H1 (cell line): ENCODE measurements at regions not wholly inside any gene's neighbourhood (a gene's known extent, or its start where the extent isn't known, plus 50 kb on each side); places are given as distances from the start of the nearest gene placed in this dataset.

Experiments used
- ASH2L ChIP-seq: fragments of 200-600, 300-600 bp; sonication (generic); IDR thresholded peaks from one replicate; pipeline ENCODE4 v1.7.1; 2017; ENCODE audit warnings: low read length
- ATF2 ChIP-seq: IDR thresholded peaks from 2 replicates; pipeline ENCODE4 v1.6.1; 2012; ENCODE audit warnings: low read length, inconsistent platforms
- CBX5 ChIP-seq: fragments of 300-800, 300-1000 bp; sonication (generic); IDR thresholded peaks from 2 replicates; pipeline ENCODE4 v1.7.1; 2016; ENCODE audit warnings: antibody characterized with exemption, low read length, low read depth
- CTBP2 ChIP-seq: IDR thresholded peaks from 2 replicates; pipeline ENCODE4 v1.7.0; 2011; ENCODE audit warnings: borderline replicate concordance, mild to moderate bottlenecking, moderate library complexity, mixed read lengths, low read length; ENCODE audit not compliant: insufficient read depth, insufficient read length
- EZH2 ChIP-seq: fragments of 200-600 bp; sonication (generic); IDR thresholded peaks from 2 replicates; pipeline ENCODE4 v1.7.1; 2012; ENCODE audit warnings: low read depth, mild to moderate bottlenecking, moderate library complexity, low read length, inconsistent platforms; ENCODE audit not compliant: severe bottlenecking
- FOSL1 ChIP-seq: IDR thresholded peaks from 2 replicates; pipeline ENCODE4 v1.6.1; 2011; ENCODE audit warnings: mild to moderate bottlenecking, low read depth, low read length, moderate library complexity; ENCODE audit not compliant: insufficient read depth
- MAX ChIP-seq: IDR thresholded peaks from 2 replicates; pipeline ENCODE4 v1.6.1; 2012; ENCODE audit warnings: inconsistent platforms
- SP1 ChIP-seq: IDR thresholded peaks from 2 replicates; pipeline ENCODE4 v1.6.1; 2011; ENCODE audit warnings: low read depth, low read length
- TAF1 ChIP-seq: IDR thresholded peaks from 2 replicates; pipeline ENCODE4 v1.6.1; 2011; ENCODE audit warnings: mild to moderate bottlenecking, low read depth, low read length
- TBP ChIP-seq: IDR thresholded peaks from 2 replicates; pipeline ENCODE4 v1.6.1; 2011; ENCODE audit warnings: low read depth, low read length, improper control_type of control experiment
- ZNF274 ChIP-seq: IDR thresholded peaks from 2 replicates; pipeline ENCODE4 v1.7.0; 2012; ENCODE audit warnings: low read length, borderline replicate concordance; ENCODE audit errors: extremely low read depth

GRCh38 chr6:167691533-167692312, 135.0 kb upstream of the AFDN start (continued):
- TF ChIP-seq EZH2 (no peak), TBP (no peak), SP1 (no peak), CBX5 (no peak), TAF1 (no peak), ATF2 (no peak), FOSL1 (no peak), ZNF274 (no peak), MAX (no peak), CTBP2 (no peak), ASH2L (no peak)
- TF ChIP-seq, all 59 proteins: peak for 0
